ENCODE measurements at regions not wholly inside any gene's neighbourhood (a gene's known extent, or its start where the extent isn't known, plus 50 kb on each side); places are given as distances from the start of the nearest gene placed in this dataset.

DNA sequence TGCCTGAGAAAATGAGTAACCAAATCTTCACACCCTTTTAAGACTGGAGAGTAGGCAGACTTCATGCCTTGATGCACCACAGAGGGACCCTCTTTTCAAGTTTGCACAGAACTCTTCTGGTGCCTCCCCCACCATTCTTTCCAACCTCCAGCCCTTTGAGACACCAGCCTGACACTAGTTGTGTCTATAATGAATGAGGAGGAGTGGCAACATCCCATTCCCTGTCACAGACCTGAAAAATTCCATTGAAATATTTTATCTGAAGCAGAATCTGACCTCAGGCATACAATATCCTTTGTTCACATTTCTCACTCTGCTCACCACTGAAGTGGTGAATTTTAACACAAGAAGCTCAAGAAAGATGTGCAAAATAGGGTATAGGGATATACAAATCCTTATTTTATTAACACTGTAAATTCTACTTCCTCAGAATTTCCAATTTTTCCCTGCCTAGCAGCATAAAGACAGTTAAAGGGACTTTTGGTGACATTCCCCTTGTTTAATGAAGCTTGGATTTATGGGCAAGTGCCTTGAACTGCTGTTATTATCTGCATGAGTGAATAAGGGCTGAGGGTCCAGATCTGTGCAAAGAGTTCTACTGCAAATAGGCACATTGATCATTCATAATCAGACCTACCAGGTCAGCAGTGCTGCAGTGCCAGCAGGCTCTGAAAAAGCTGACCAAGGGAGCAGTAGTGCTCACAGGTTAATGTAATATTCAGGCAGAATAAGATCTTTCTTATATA is 149.9 kb upstream of the PAQR3 start:
- no peak for DNase-seq
- Histone ChIP-seq H3K27ac (no peak overlapping the region), H3K36me3 (replicated peaks in 1 of 2) (no peaks in the 10 kb centered on the region), H3K9me3 (replicated peaks in 1 of 3) (no peaks in the 10 kb centered on the region), H3K27me3 (no peaks in the 10 kb centered on the region), H3K4me1 (replicated peaks in 1 of 2) (no peaks in the 10 kb centered on the region), H3K4me3 (no peak overlapping the region)
- intact Hi-C loops (cut with DNase I) = no loop called here
- TF ChIP-seq POLR2A (IDR thresholded peaks at IDR 0.05) = no peak
- no peak for TF ChIP-seq CTCF (IDR thresholded peaks at IDR 0.05)

DNA sequence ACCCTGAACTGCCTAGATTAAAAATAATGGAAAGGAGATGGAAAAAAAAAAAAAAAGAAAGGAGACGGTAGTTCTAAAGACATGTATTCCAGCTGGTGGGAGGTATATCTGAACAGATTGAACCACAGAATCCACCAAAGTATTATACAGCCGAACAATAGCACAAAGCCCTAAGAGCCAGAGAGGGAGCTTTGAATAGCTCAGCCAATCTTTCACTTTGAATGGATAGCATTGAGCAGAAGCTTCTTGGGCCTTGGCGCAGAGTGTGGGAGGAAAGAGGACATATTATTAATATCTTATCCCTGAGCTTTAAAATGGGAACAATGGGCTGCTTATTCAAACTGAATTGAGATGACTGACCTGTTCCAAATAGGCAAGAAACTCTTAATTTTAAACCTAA is 147.8 kb upstream of the PAQR3 start:
- Histone ChIP-seq H3K9me3 (replicated peaks in 1 of 3) (peaks cover 0 to 4% (median 0%) of the 10 kb centered on the region in 3 donors), H3K4me3 (no peak overlapping the region), H3K4me1 (replicated peaks in 1 of 2) (no peaks in the 10 kb centered on the region), H3K36me3 (replicated peaks in 1 of 2) (no peaks in the 10 kb centered on the region), H3K27me3 (no peaks in the 10 kb centered on the region), H3K27ac (no peak overlapping the region)
- TF ChIP-seq CTCF (IDR thresholded peaks at IDR 0.05) = no peak
- no peak for TF ChIP-seq POLR2A (IDR thresholded peaks at IDR 0.05)
- WGBS, 4 donors = 56 to 85% (median 78%) methylated on average over 3 of the region's 3 CpGs
- DNase-seq = no peak
- intact Hi-C loops (cut with DNase I) = no loop called here

GRCh38 chr4:79083406-79084010 is 144.3 kb upstream of the PAQR3 start:
- H3K27ac ChIP-seq = peak overlapping the region in 1 of 5 donors; percentile 10
- intact Hi-C loops (cut with DNase I) = no loop called here
- TF ChIP-seq POLR2A (IDR thresholded peaks at IDR 0.05) (no peak), CTCF (IDR thresholded peaks at IDR 0.05) (no peak)
- H3K9me3 ChIP-seq (replicated peaks in 1 of 3) = peaks cover 0 to 8% (median 0%) of the 10 kb centered on the region in 3 donors
- H3K4me1 ChIP-seq (replicated peaks in 1 of 2) = no peaks in the 10 kb centered on the region
- no peaks in the 10 kb centered on the region for H3K27me3 ChIP-seq
- H3K4me3 ChIP-seq = no peak overlapping the region
- DNase-seq = peak in 1 of 7 donors; percentile 69
- H3K36me3 ChIP-seq (replicated peaks in 1 of 2) = no peaks in the 10 kb centered on the region
- WGBS, 4 donors = 28 to 36% (median 31%) methylated on average over 2 of the region's 2 CpGs

GRCh38 chr4:79082997-79083396 is 143.8 kb upstream of the PAQR3 start:
- Histone ChIP-seq H3K36me3 (replicated peaks in 1 of 2) (no peaks in the 10 kb centered on the region), H3K4me3 (no peak overlapping the region), H3K27ac (peak overlapping the region in 1 of 5 donors; percentile 10), H3K9me3 (replicated peaks in 1 of 3) (peaks cover 0 to 8% (median 0%) of the 10 kb centered on the region in 3 donors), H3K4me1 (replicated peaks in 1 of 2) (no peaks in the 10 kb centered on the region), H3K27me3 (no peaks in the 10 kb centered on the region)
- DNase-seq = no peak
- TF ChIP-seq POLR2A (IDR thresholded peaks at IDR 0.05) = no peak
- no peak for TF ChIP-seq CTCF (IDR thresholded peaks at IDR 0.05)
- 28 to 55% (median 47%) methylated on average over 5 to 6 of the region's 6 CpGs for WGBS, 4 donors
- intact Hi-C loops (cut with DNase I) = no loop called here
